Sigmoid colon (tissue), 6 donors: ENCODE measurements at regions not wholly inside any gene's neighbourhood (a gene's known extent, or its start where the extent isn't known, plus 50 kb on each side); places are given as distances from the start of the nearest gene placed in this dataset.
"Not testable (repeated sequence)": the region's sequence is repeated elsewhere in the genome, so short reads cannot be mapped to it uniquely, and the experiment has no call there.

ENCODE experiments used
- DNase-seq: peaks from one replicate; pipeline ENCODE4 v3.0.0-alpha.2; 2019
- H3K27ac ChIP-seq, 4 donors: fragments of 200-600 bp; sonication (generic); one replicate each; pipeline ENCODE4 v1.5.1; 2016 to 2019; ENCODE audit warnings: mild to moderate bottlenecking in 1 of 4
- H3K27me3 ChIP-seq, 3 donors: fragments of 200-600 bp; sonication (generic); one replicate each; pipeline ENCODE4 v1.5.1; 2019; ENCODE audit warnings: mild to moderate bottlenecking in 1 of 3
- H3K36me3 ChIP-seq, 4 donors: fragments of 200-600 bp; sonication (generic); one replicate each; pipeline ENCODE4 v1.5.1; 2016 to 2019
- H3K4me1 ChIP-seq, 4 donors: fragments of 200-600 bp; sonication (generic); one replicate each; pipeline ENCODE4 v1.5.1; 2017 to 2019
- H3K4me3 ChIP-seq, 4 donors: fragments of 200-600 bp; sonication (generic); one replicate each; pipeline ENCODE4 v1.5.1; 2017 to 2019; ENCODE audit warnings: mild to moderate bottlenecking in 2 of 4, moderate library complexity in 1 of 4
- H3K9me3 ChIP-seq, 4 donors: fragments of 200-600 bp in 3 of 4; sonication (generic) in 3 of 4; one replicate each; pipeline versions ENCODE4 v1.5.1 to v1.6.1; 2013 to 2019
- EP300 ChIP-seq, 4 donors: sonication (generic); formaldehyde crosslinking; IDR thresholded peaks; one replicate each; pipeline ENCODE4 v1.6.1; 2017; ENCODE audit warnings: antibody characterized with exemption in 4 of 4
- POLR2A ChIP-seq, 2 donors: fragments of 450-650 bp; IDR thresholded peaks; one replicate each; pipeline ENCODE4 v1.6.1; 2016; ENCODE audit warnings: antibody characterized with exemption in 2 of 2, mild to moderate bottlenecking in 2 of 2, moderate library complexity in 2 of 2
- POLR2AphosphoS5 ChIP-seq, 4 donors: sonication (generic); formaldehyde crosslinking; IDR thresholded peaks; one replicate each; pipeline ENCODE4 v1.6.1; 2017; ENCODE audit warnings: antibody characterized with exemption in 4 of 4
- WGBS, 2 donors: extraction: QIAGEN DNeasy Blood & Tissue Kit; methylation state at CpG; one replicate each; pipeline ENCODE4 v1.1.7; 2013; 5-methylcytosine and 5-hydroxymethylcytosine counted together
- intact Hi-C: fragments of 100-400 bp; cut with DNase I; formaldehyde crosslinking; loops from one replicate; pipeline ENCODE4 v1.15.1; 2023
- TF ChIP-seq, protein P1 (sequence below), 4 experiments: fragments of 450-650 bp in 3 of 4; fragments of 200-600 bp in 1 of 4; IDR thresholded peaks; one replicate each; pipeline ENCODE4 v1.5.1; 2016 to 2019; ENCODE audit warnings: antibody characterized with exemption in 4 of 4, mild to moderate bottlenecking in 3 of 4, moderate library complexity in 2 of 4
- donor health status: healthy with polysubstance abuse.
- donor health status: healthy.

DNA sequence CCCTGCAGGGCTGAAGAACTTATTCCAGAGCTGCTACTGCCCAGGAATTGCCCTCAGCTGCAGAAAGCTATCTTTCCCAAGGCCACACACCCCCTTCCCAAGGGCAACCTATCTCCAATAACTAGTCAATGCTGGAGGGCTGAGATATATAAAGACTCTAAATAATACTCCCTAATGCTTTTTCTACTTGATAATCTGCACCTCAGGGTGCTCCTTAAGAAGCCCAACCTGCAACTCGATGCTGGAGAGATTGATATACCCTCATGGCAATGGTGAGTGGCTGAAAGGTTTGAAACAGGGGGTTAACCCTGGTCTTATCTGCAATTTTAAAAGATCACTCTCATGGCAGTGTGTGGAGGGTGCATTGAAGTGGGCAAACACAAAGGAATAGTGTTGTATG lies 142.7 kb upstream of the APC start:
- Histone ChIP-seq H3K4me3 (no peak overlapping the region), H3K27me3 (no peaks in the 10 kb centered on the region), H3K27ac (no peak overlapping the region), H3K36me3 (no peaks in the 10 kb centered on the region), H3K9me3 (no peaks in the 10 kb centered on the region), H3K4me1 (peaks cover 0 to 16% (median 14%) of the 10 kb centered on the region in 4 donors)
- intact Hi-C loops: no loop called here
- no peak for DNase-seq
- 79 to 84% methylated on average over 1 of the region's 1 CpG for WGBS, 2 donors
- TF ChIP-seq, protein P1, sequence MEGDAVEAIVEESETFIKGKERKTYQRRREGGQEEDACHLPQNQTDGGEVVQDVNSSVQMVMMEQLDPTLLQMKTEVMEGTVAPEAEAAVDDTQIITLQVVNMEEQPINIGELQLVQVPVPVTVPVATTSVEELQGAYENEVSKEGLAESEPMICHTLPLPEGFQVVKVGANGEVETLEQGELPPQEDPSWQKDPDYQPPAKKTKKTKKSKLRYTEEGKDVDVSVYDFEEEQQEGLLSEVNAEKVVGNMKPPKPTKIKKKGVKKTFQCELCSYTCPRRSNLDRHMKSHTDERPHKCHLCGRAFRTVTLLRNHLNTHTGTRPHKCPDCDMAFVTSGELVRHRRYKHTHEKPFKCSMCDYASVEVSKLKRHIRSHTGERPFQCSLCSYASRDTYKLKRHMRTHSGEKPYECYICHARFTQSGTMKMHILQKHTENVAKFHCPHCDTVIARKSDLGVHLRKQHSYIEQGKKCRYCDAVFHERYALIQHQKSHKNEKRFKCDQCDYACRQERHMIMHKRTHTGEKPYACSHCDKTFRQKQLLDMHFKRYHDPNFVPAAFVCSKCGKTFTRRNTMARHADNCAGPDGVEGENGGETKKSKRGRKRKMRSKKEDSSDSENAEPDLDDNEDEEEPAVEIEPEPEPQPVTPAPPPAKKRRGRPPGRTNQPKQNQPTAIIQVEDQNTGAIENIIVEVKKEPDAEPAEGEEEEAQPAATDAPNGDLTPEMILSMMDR (IDR thresholded peaks at IDR 0.05): no peak
- TF ChIP-seq POLR2A (IDR thresholded peaks at IDR 0.05): no peak
- TF ChIP-seq EP300 (IDR thresholded peaks at IDR 0.05): no peak
- no peak for TF ChIP-seq POLR2AphosphoS5 (IDR thresholded peaks at IDR 0.05)

GRCh38 chr5:112597831-112598230 lies 139.9 kb upstream of the APC start:
- no peak for DNase-seq
- no peaks in the 10 kb centered on the region for H3K36me3 ChIP-seq
- H3K4me3 ChIP-seq: no peak overlapping the region
- no peak overlapping the region for H3K27ac ChIP-seq
- TF ChIP-seq POLR2AphosphoS5 (IDR thresholded peaks at IDR 0.05): no peak
- TF ChIP-seq, protein P1 (IDR thresholded peaks at IDR 0.05): no peak
- no peak for TF ChIP-seq POLR2A (IDR thresholded peaks at IDR 0.05)
- TF ChIP-seq EP300 (IDR thresholded peaks at IDR 0.05): no peak
- H3K27me3 ChIP-seq: no peaks in the 10 kb centered on the region
- H3K9me3 ChIP-seq: no peaks in the 10 kb centered on the region
- WGBS, 2 donors: 81 to 82% methylated on average over 1 of the region's 1 CpG
- intact Hi-C loops: no loop called here
- H3K4me1 ChIP-seq: peaks cover 0 to 16% (median 14%) of the 10 kb centered on the region in 4 donors

- H3K27ac ChIP-seq, H3K4me3 ChIP-seq, H3K27me3 ChIP-seq, H3K4me1 ChIP-seq, H3K36me3 ChIP-seq, H3K9me3 ChIP-seq, intact Hi-C loops, DNase-seq: not testable (repeated sequence)
- WGBS, 2 donors: 28 to 57% methylated on average over 2 of the region's 2 CpGs
Measured at GRCh38 chr5:112600510-112600909, 137.2 kb upstream of the APC start.

GRCh38 chr5:112604732-112605630 lies 132.7 kb upstream of the APC start:
- Histone ChIP-seq H3K4me3 (no peak overlapping the region), H3K4me1 (no peaks in the 10 kb centered on the region), H3K9me3 (no peaks in the 10 kb centered on the region), H3K36me3 (no peaks in the 10 kb centered on the region), H3K27me3 (no peaks in the 10 kb centered on the region), H3K27ac (no peak overlapping the region)
- intact Hi-C loops: loop anchor here (5.0 kb wide), 1 partner anchor 53 kb away; no protein-coding TSS in a partner anchor
- WGBS, 2 donors: 10 to 42% methylated on average over 2 of the region's 2 CpGs
- TF ChIP-seq POLR2A (IDR thresholded peaks at IDR 0.05) (no peak), POLR2AphosphoS5 (IDR thresholded peaks at IDR 0.05) (no peak), EP300 (IDR thresholded peaks at IDR 0.05) (no peak)
- TF ChIP-seq, protein P1 (IDR thresholded peaks at IDR 0.05): no peak
- DNase-seq: no peak

GRCh38 chr5:112608975-112609374 lies 128.7 kb upstream of the APC start:
- WGBS, 2 donors: 82 to 93% methylated on average over 1 of the region's 1 CpG
- Histone ChIP-seq H3K4me1 (no peaks in the 10 kb centered on the region), H3K27ac (no peak overlapping the region), H3K36me3 (no peaks in the 10 kb centered on the region), H3K27me3 (no peaks in the 10 kb centered on the region), H3K4me3 (no peak overlapping the region), H3K9me3 (no peaks in the 10 kb centered on the region)
- no peak for TF ChIP-seq POLR2AphosphoS5 (IDR thresholded peaks at IDR 0.05)
- TF ChIP-seq, protein P1 (IDR thresholded peaks at IDR 0.05): no peak
- TF ChIP-seq POLR2A (IDR thresholded peaks at IDR 0.05): no peak
- no peak for TF ChIP-seq EP300 (IDR thresholded peaks at IDR 0.05)
- intact Hi-C loops: loop anchor here (5.0 kb wide), 1 partner anchor 57 kb away; no protein-coding TSS in a partner anchor
- no peak for DNase-seq
